NCI-H2227 (cell line): ENCODE measurements at regions not wholly inside any gene's neighbourhood (a gene's known extent, or its start where the extent isn't known, plus 50 kb on each side); places are given as distances from the start of the nearest gene placed in this dataset.

ENCODE experiments used
- DNase-seq: peaks from one replicate; lab custom pipeline; 2025; ENCODE audit not compliant: unreplicated experiment; lab: John Stamatoyannopoulos, UW

- no peak for DNase-seq
These were observed 124.3 kb upstream of the CACNA2D1 start for GRCh38 chr7:82567841-82568240.

DNA sequence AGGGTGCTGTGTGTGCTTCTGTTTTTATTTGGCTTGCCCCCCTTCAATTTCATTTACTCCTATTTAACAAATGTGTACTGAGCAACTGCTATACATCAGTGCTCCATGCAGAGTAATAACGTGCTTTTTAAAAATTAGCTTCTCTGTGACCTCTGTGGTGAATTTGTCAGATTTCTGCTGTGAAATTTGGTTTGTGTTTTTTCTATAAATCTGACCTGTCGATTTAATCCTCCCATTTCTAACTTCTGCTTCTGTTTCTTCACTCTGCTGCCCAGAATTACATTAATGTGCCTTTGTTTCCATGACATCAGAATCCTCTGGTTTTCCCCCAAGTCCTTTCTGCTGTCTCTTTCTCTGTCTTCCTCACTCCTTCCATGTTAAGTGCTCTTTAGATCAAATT lies 123.8 kb upstream of the CACNA2D1 start:
- no peak for DNase-seq

- no peak for DNase-seq
These were observed 123.2 kb upstream of the CACNA2D1 start for GRCh38 chr7:82566752-82567151.

- DNase-seq, result no peak
These were observed 119.3 kb upstream of the CACNA2D1 start for GRCh38 chr7:82562716-82563404.

- peak; percentile 92 for DNase-seq
These were observed 115.7 kb upstream of the CACNA2D1 start for GRCh38 chr7:82559193-82559805.

DNA sequence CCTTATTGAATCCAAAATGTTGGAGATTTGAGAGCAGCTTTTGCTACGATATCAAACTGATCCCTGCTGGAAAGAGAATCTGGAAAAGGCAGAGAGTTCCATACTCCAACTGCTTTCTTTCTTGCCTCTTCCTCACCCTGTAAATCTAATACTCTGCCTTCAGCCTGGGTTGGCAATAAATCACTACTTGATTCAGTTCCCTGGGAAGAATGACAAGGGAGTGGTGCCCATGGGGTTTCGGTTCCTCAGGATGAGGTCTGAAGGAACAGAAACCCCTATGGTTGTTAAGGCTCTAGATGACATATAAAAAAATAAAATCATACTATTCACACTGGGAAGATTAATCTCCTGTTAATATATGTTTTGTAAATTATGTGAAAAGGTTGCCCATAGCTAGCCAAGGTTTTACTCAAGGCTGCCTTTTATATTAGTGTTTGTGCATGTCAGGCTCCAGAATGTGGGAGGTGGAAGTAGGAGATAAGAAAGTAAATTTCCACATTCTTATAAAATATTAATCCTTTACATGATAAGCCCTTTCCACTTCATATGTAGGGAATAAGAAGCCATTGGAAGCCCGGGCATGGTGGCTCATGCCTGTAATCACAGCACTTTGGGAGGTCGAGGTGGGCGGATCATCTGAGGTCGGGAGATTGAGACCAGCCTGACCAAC lies 106.2 kb upstream of the CACNA2D1 start:
- peak; percentile 63 for DNase-seq

DNA sequence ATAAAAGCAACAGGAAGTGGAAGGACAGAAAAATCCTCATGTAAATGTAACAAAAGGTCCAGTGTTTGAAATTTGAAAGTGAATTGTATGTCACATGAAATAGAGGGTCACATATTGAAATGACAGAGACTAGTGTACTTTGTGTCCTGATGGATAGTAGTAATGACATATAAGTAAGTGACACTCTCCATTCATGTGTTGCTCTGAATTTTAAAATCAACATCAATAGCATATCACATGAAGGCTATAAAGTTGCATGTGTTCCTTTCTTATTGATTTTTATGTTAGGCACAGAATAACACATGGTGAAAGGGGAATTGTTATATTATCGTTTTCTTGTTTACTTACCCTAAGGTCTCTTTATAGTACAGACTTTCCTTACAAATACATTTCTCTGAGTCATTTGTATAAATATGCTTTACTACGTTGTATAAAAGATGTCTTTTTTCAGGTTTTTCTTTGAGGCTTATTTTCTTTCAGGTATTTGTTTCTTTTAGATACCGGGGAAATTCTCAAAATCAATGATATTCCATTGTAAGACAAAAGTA lies 104.6 kb upstream of the CACNA2D1 start:
- no peak for DNase-seq

GRCh38 chr7:82542665-82543064 lies 99.1 kb upstream of the CACNA2D1 start:
- DNase-seq, result no peak

- peak; percentile 17 for DNase-seq
These were observed 96.4 kb upstream of the CACNA2D1 start for GRCh38 chr7:82539969-82540368.

DNA sequence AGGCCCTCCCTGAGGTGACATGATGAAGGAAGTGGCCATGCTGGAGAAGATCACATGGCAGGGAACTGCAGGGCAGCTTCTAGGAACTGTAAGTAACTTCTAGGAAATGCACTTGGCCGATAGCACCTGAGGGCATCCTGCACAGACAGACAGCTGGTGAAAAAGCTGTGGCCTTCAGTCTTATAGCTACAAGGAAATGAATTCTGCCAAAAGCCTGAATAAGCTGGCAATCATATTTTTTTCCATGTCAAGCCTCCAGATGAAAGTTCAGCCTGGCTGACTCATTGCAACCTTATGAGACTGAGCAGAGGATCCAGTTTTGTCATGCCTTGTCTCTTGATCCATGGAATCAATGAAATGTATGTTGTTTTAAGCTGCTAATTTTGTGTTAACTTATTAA lies 91.1 kb upstream of the CACNA2D1 start:
- no peak for DNase-seq

DNA sequence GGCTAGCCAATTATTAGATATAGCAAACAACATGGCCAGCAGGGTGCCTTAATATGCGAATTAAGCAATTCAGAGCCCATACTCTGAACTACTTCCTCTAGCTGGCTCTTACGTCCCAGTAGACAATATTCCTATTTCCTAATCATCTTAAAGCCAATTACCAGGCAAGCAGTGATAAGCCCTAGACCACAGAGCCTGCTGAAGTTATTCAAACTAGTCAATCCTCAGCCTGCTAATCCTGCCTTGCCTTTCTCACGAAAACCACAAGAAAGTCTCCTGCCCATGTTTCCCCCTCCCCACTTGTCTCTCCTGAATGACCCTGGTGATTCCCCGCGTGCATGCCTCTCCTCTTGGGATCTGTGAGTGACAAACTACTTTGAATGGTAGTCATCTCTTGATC lies 86.8 kb upstream of the CACNA2D1 start:
- peak; percentile 18 for DNase-seq

DNA sequence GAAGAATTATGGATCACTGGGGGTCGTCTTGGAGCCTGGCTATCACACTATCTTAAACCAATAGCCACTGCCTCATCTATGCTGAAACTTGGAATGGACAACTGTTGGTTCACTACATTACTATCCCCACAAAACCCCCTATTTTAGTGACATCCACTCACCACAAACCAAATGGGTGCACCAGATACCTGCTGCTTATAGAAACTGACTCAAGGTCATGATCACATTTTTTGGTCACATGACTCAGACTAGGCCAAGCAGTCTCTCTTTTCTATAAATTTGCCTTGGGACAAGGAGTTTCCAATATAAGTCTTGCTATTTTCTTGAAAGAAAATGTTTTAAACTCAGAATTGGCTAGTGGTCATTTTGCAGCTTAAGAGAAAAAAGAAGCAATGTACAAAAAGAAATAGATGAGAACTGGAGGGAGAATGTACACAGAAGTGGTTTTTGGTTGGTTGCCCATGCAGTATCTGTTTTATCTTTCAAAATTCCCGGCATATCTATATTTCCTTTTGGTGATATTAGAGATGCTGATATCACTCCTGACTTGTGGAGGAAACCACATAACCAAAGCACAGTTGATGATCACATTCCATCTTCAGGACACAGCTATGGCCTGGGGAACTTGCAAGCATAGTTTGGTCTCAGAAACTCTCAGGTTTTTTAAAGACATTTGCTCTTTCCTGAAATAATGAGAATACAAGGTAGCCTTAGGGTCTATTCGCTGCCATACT lies 85.2 kb upstream of the CACNA2D1 start:
- DNase-seq, result no peak

DNA sequence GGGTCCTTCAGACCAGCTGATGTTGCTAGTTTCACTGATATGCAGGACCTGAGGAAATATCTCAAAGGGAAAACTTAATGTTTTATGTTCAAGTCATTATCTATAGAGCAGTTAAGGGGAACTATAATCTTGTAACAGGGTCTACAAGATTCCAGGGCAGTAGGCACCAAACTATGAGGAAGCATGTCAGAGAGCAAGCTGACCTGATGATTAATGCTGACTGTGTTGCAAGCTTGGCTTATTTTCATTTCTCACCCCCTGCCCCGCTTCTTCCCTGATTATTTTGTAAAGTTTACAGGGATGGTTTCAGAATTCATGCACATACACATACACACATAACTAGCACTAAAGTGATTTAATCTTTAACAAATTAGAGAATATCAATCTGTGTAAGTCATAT lies 84.3 kb upstream of the CACNA2D1 start:
- no peak for DNase-seq

DNA sequence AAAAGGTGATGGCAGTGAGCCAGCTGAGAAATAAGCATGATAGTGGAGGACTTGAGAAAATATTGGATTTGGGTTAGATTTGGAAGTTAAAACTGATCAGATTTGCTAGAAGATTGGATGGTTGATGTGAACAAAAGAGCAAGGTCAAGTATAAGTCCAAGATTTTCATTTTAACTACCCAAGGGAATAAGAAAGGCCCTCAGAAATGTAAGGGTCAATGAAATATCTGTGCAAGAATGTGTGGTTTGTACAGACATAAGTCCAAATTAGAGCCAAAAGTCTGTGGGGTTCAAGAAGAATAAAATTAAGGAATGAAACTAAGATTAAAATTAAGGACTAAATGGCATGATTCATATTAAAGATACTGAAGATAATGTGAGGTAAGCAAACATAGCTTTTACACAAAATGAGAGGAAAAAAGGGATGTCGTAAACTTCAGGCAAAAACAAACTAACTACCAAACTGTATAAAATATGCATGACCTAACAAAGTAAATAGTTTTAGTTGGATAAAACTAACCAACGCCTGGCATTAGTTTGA lies 78.4 kb upstream of the CACNA2D1 start:
- DNase-seq, result no peak

DNA sequence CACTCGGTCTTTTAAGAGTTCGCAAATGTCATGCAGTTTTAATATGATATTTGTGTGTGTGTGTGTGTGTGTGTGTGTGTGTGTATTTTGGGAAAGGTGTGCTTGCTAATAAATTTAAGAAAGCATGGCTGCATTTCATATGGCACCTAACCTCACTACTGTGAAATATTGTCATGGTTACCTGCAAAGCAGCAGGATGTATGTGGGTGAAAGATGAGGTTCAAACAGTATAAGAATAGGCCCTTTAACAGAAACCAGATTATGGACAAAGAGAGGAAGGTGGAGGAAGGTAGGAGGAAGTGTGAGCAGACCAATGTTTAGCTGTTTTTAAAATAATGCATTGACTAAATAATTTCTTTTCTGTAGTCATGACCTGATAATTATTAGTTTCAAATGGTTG lies 73.5 kb upstream of the CACNA2D1 start:
- no peak for DNase-seq

- no peak for DNase-seq
These were observed 68.0 kb upstream of the CACNA2D1 start for GRCh38 chr7:82511542-82511941.

GRCh38 chr7:82507976-82508677 lies 64.5 kb upstream of the CACNA2D1 start:
- peak; percentile 42 for DNase-seq

- no peak for DNase-seq
These were observed 63.9 kb upstream of the CACNA2D1 start for GRCh38 chr7:82507365-82507975.

GRCh38 chr7:82506702-82507101 lies 63.1 kb upstream of the CACNA2D1 start:
- no peak for DNase-seq

- DNase-seq, result no peak
These were observed 62.6 kb upstream of the CACNA2D1 start for GRCh38 chr7:82506208-82506607.
